H1 (cell line): ENCODE measurements at regions not wholly inside any gene's neighbourhood (a gene's known extent, or its start where the extent isn't known, plus 50 kb on each side); places are given as distances from the start of the nearest gene placed in this dataset.

Experiments
- CTCF ChIA-PET: fragments of 300-600 bp; sonication (Branson Sonifier 250); formaldehyde crosslinking; loops from one replicate; lab custom pipeline; 2021; ENCODE audit not compliant: partially characterized antibody; lab: Charles Lee
- POLR2A ChIA-PET: fragments of 300-600 bp; sonication (Branson Sonifier 250); formaldehyde crosslinking; loops from one replicate; lab custom pipeline; 2021; ENCODE audit warnings: inconsistent platforms; ENCODE audit not compliant: partially characterized antibody; lab: Charles Lee
- DNase-seq, 2 experiments: peaks; one replicate each; pipeline versions ENCODE4 v3.0.0 to v3.0.0-alpha.2; 2010 to 2022; ENCODE audit warnings: low spot score in 2 of 2, low read depth in 1 of 2, mixed read lengths in 1 of 2
- FAIRE-seq: peaks from 2 replicates; lab custom pipeline; 2011; peaks lifted over from hg19 to GRCh38; lab: Jason Lieb, UNC
- H2AFZ ChIP-seq: 2 replicates; pipeline ENCODE4 v1.8.1; 2012; ENCODE audit warnings: low read length, inconsistent platforms
- H2AK5ac ChIP-seq: 2 replicates; pipeline ENCODE4 v1.6.1; 2013; ENCODE audit warnings: low read depth, low read length
- H2BK120ac ChIP-seq: replicated peaks from 2 replicates; pipeline ENCODE3; 2013; ENCODE audit warnings: low read depth, low read length, inconsistent platforms
- H2BK12ac ChIP-seq: 2 replicates; pipeline ENCODE4 v1.6.1; 2013; ENCODE audit warnings: low read depth, low read length
- H2BK15ac ChIP-seq: 2 replicates; pipeline ENCODE4 v1.6.1; 2013; ENCODE audit warnings: low read length
- H2BK20ac ChIP-seq: 2 replicates; pipeline ENCODE4 v1.6.1; 2013; ENCODE audit warnings: low read length
- H2BK5ac ChIP-seq: 2 replicates; pipeline ENCODE4 v1.6.1; 2013; ENCODE audit warnings: low read depth, low read length
- H3K14ac ChIP-seq: 2 replicates; pipeline ENCODE4 v1.6.1; 2013; ENCODE audit warnings: inconsistent platforms; ENCODE audit not compliant: insufficient read length
- H3K18ac ChIP-seq: 2 replicates; pipeline ENCODE4 v1.6.1; 2013; ENCODE audit warnings: low read length; ENCODE audit errors: extremely low read depth
- H3K23ac ChIP-seq: 2 replicates; pipeline ENCODE4 v1.6.1; 2013; ENCODE audit warnings: inconsistent platforms; ENCODE audit not compliant: insufficient read length
- H3K23me2 ChIP-seq: 2 replicates; pipeline ENCODE4 v1.6.1; 2013; ENCODE audit warnings: low read depth, low read length
- H3K27ac ChIP-seq: 2 replicates; pipeline ENCODE4 v1.6.1; 2011; ENCODE audit warnings: low read depth, low read length, inconsistent platforms
- H3K27me3 ChIP-seq, 4 experiments: replicated peaks in 1 of 4; 1 replicate in 1 of 4; 2 replicates in 3 of 4; pipeline versions ENCODE4 v1.6.1 to v1.8.1; 2011 to 2013; ENCODE audit warnings: low read length in 3 of 4, mild to moderate bottlenecking in 3 of 4, inconsistent platforms in 2 of 4, mixed read lengths in 2 of 4, moderate library complexity in 1 of 4; ENCODE audit not compliant: control insufficient read depth in 3 of 4, insufficient read depth in 3 of 4; ENCODE audit errors: extremely low read depth in 1 of 4
- H3K36me3 ChIP-seq, 4 experiments: 2 replicates each; pipeline versions ENCODE4 v1.6.1 to v1.8.1; 2011 to 2013; ENCODE audit warnings: mild to moderate bottlenecking in 4 of 4, low read length in 3 of 4, moderate library complexity in 2 of 4, control low read depth in 1 of 4, inconsistent platforms in 1 of 4; ENCODE audit not compliant: insufficient read depth in 4 of 4, control insufficient read depth in 2 of 4
- H3K4ac ChIP-seq: replicated peaks from 2 replicates; pipeline ENCODE3; 2013; ENCODE audit warnings: low read length, low read depth, mixed read lengths, inconsistent platforms; ENCODE audit not compliant: insufficient read length
- H3K4me1 ChIP-seq, 4 experiments: replicated peaks in 1 of 4; 1 replicate in 1 of 4; 2 replicates in 3 of 4; pipeline versions ENCODE4 v1.6.1 to v1.8.1; 2011 to 2013; ENCODE audit warnings: low read length in 3 of 4, inconsistent platforms in 2 of 4, mixed read lengths in 1 of 4; ENCODE audit not compliant: insufficient read depth in 4 of 4, control insufficient read depth in 3 of 4
- H3K4me2 ChIP-seq, 2 experiments: 2 replicates each; pipeline versions ENCODE4 v1.6.1 to v1.8.1; 2011 to 2013; ENCODE audit warnings: low read depth in 2 of 2, low read length in 2 of 2, control low read depth in 1 of 2, inconsistent platforms in 1 of 2, mild to moderate bottlenecking in 1 of 2; ENCODE audit not compliant: insufficient read depth in 1 of 2
- H3K4me3 ChIP-seq, 4 experiments: fragments of 200-600, 300-600 bp in 1 of 4; sonication (generic), shearing (Covaris generic), sonication (Bioruptor Twin) in 1 of 4; 2 replicates each; pipeline versions ENCODE4 v1.5.1 to v1.8.1; 2011 to 2016; ENCODE audit warnings: low read length in 4 of 4, low read depth in 3 of 4, control low read depth in 2 of 4, inconsistent platforms in 2 of 4, mild to moderate bottlenecking in 2 of 4, mixed read lengths in 1 of 4, moderate library complexity in 1 of 4; ENCODE audit not compliant: insufficient read depth in 2 of 4; ENCODE audit errors: extremely low read depth in 1 of 4
- H3K56ac ChIP-seq: replicated peaks from 2 replicates; pipeline ENCODE3; 2013; ENCODE audit warnings: low read depth, mild to moderate bottlenecking, mixed read lengths, low read length, inconsistent platforms; ENCODE audit not compliant: insufficient read length
- H3K79me1 ChIP-seq: 2 replicates; pipeline ENCODE4 v1.6.1; 2013; ENCODE audit warnings: low read depth, low read length, control low read depth
- H3K79me2 ChIP-seq, 2 experiments: 2 replicates each; pipeline versions ENCODE4 v1.6.1 to v1.8.1; 2012 to 2013; ENCODE audit warnings: low read length in 2 of 2, mild to moderate bottlenecking in 2 of 2, inconsistent platforms in 1 of 2; ENCODE audit not compliant: insufficient read depth in 2 of 2, control insufficient read depth in 1 of 2
- H3K9ac ChIP-seq, 4 experiments: replicated peaks in 1 of 4; 1 replicate in 1 of 4; 2 replicates in 3 of 4; pipeline versions ENCODE4 v1.6.1 to v1.8.1; 2011 to 2013; ENCODE audit warnings: low read depth in 3 of 4, low read length in 3 of 4, control low read depth in 2 of 4, mild to moderate bottlenecking in 2 of 4, moderate library complexity in 2 of 4, inconsistent platforms in 1 of 4; ENCODE audit errors: extremely low read depth in 1 of 4
- H3K9me3 ChIP-seq, 2 experiments: 2 replicates each; pipeline versions ENCODE4 v1.6.1 to v1.8.1; 2012 to 2013; ENCODE audit warnings: mild to moderate bottlenecking in 2 of 2, moderate library complexity in 2 of 2, control low read depth in 1 of 2, inconsistent platforms in 1 of 2, low read depth in 1 of 2, low read length in 1 of 2, mixed read lengths in 1 of 2; ENCODE audit not compliant: insufficient read depth in 2 of 2
- H4K20me1 ChIP-seq, 2 experiments: replicated peaks in 1 of 2; 2 replicates each; pipeline versions ENCODE3 to v1.8.1; 2011 to 2013; ENCODE audit warnings: inconsistent platforms in 2 of 2, low read length in 2 of 2, mild to moderate bottlenecking in 1 of 2; ENCODE audit not compliant: insufficient read depth in 2 of 2, control insufficient read depth in 1 of 2
- H4K5ac ChIP-seq: 2 replicates; pipeline ENCODE4 v1.6.1; 2013; ENCODE audit warnings: low read length, low read depth, mixed read lengths, inconsistent platforms; ENCODE audit not compliant: insufficient read length
- H4K8ac ChIP-seq: 2 replicates; pipeline ENCODE4 v1.8.0; 2013; ENCODE audit warnings: mild to moderate bottlenecking, moderate library complexity, low read length, inconsistent platforms; ENCODE audit not compliant: insufficient read depth; ENCODE audit errors: extremely low read depth
- H4K91ac ChIP-seq: replicated peaks from 2 replicates; pipeline ENCODE3; 2013; ENCODE audit warnings: low read length, mixed read lengths, inconsistent platforms; ENCODE audit not compliant: insufficient read length
- CEBPB ChIP-seq: IDR thresholded peaks from 2 replicates; pipeline ENCODE4 v1.6.1; 2012; ENCODE audit warnings: low read depth, low read length
- E2F6 ChIP-seq: IDR thresholded peaks from 2 replicates; pipeline ENCODE4 v1.6.1; 2012; ENCODE audit warnings: inconsistent platforms
- GTF2F1 ChIP-seq: IDR thresholded peaks from 2 replicates; pipeline ENCODE4 v1.6.1; 2012; ENCODE audit warnings: low read depth, low read length, improper control_type of control experiment, borderline replicate concordance
- KDM1A ChIP-seq: fragments of 200-600, 300-600 bp; sonication (generic); IDR thresholded peaks from 2 replicates; pipeline ENCODE4 v1.7.1; 2016; ENCODE audit warnings: mild to moderate bottlenecking, low read length, borderline replicate concordance
- PHF8 ChIP-seq: fragments of 200-600 bp; sonication (generic); conservative IDR thresholded peaks from 2 replicates; pipeline ENCODE4 v1.7.1; 2012; ENCODE audit warnings: low read depth, mild to moderate bottlenecking, inconsistent platforms, low read length, moderate library complexity
- POLR2A ChIP-seq, 2 experiments: IDR thresholded peaks; 1 replicate in 1 of 2; 2 replicates in 1 of 2; pipeline ENCODE4 v1.6.1; 2011; ENCODE audit warnings: low read depth in 2 of 2, low read length in 2 of 2, mild to moderate bottlenecking in 2 of 2; ENCODE audit errors: control extremely low read depth in 1 of 2
- RAD21 ChIP-seq, 2 experiments: IDR thresholded peaks in 1 of 2; conservative IDR thresholded peaks in 1 of 2; 2 replicates each; pipeline ENCODE4 v1.6.1; 2011; ENCODE audit warnings: low read depth in 2 of 2, low read length in 2 of 2, improper control_type of control experiment in 1 of 2, inconsistent platforms in 1 of 2, mild to moderate bottlenecking in 1 of 2, moderate library complexity in 1 of 2
- RNF2 ChIP-seq: fragments of 200-900, 300-1000 bp; sonication (generic); IDR thresholded peaks from 2 replicates; pipeline ENCODE4 v1.7.1; 2016; ENCODE audit warnings: borderline replicate concordance, low read depth, mild to moderate bottlenecking, antibody characterized with exemption, low read length; ENCODE audit not compliant: poor library complexity, severe bottlenecking; ENCODE audit errors: missing control alignments
- SIX5 ChIP-seq: IDR thresholded peaks from 2 replicates; pipeline ENCODE4 v1.6.1; 2011; ENCODE audit warnings: mild to moderate bottlenecking, low read depth, low read length
- ZNF274 ChIP-seq: IDR thresholded peaks from 2 replicates; pipeline ENCODE4 v1.7.0; 2012; ENCODE audit warnings: low read length, borderline replicate concordance; ENCODE audit errors: extremely low read depth
- WGBS, 2 experiments: shearing (Covaris generic) in 1 of 2; methylation state at CpG; one replicate each; pipeline versions ENCODE4 v1.1.6 to v1.1.7; 2013 to 2015; ENCODE audit warnings: low lambda C conversion rate in 2 of 2, mixed read lengths in 2 of 2, inconsistent platforms in 1 of 2, low coverage in 1 of 2, missing lambda C conversion rate in 1 of 2; ENCODE audit not compliant: insufficient replicate concordance in 2 of 2, insufficient coverage in 1 of 2, insufficient read length in 1 of 2; ENCODE audit errors: extremely low coverage in 1 of 2, missing lambda C conversion rate in 1 of 2; 5-methylcytosine and 5-hydroxymethylcytosine counted together
- TF ChIP-seq, protein P1 (sequence below), 3 experiments: IDR thresholded peaks; 1 replicate in 2 of 3; 2 replicates in 1 of 3; pipeline versions ENCODE4 v1.5.1 to v1.6.1; 2011; ENCODE audit warnings: low read length in 3 of 3, mild to moderate bottlenecking in 3 of 3, inconsistent platforms in 2 of 3, low read depth in 1 of 3, moderate library complexity in 1 of 3; ENCODE audit not compliant: insufficient read depth in 1 of 3; ENCODE audit errors: control extremely low read depth in 1 of 3

- H2BK20ac ChIP-seq: no peak overlapping the region
- TF ChIP-seq RAD21 (IDR thresholded peaks at IDR 0.05 in 1 of 2, conservative IDR thresholded peaks at IDR 0.05 in 1 of 2; ENCODE audit: low read depth in 2 of 2, low read length in 2 of 2): no peak
- no peak for TF ChIP-seq RNF2
- no peak for TF ChIP-seq GTF2F1
- TF ChIP-seq, protein P1, sequence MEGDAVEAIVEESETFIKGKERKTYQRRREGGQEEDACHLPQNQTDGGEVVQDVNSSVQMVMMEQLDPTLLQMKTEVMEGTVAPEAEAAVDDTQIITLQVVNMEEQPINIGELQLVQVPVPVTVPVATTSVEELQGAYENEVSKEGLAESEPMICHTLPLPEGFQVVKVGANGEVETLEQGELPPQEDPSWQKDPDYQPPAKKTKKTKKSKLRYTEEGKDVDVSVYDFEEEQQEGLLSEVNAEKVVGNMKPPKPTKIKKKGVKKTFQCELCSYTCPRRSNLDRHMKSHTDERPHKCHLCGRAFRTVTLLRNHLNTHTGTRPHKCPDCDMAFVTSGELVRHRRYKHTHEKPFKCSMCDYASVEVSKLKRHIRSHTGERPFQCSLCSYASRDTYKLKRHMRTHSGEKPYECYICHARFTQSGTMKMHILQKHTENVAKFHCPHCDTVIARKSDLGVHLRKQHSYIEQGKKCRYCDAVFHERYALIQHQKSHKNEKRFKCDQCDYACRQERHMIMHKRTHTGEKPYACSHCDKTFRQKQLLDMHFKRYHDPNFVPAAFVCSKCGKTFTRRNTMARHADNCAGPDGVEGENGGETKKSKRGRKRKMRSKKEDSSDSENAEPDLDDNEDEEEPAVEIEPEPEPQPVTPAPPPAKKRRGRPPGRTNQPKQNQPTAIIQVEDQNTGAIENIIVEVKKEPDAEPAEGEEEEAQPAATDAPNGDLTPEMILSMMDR (IDR thresholded peaks at IDR 0.05; ENCODE audit: control extremely low read depth in 1 of 3, insufficient read depth in 1 of 3, low read depth in 1 of 3, low read length in 3 of 3): no peak
- TF ChIP-seq E2F6: no peak
- no peak for TF ChIP-seq PHF8
- TF ChIP-seq ZNF274: no peak
- TF ChIP-seq POLR2A (IDR thresholded peaks at IDR 0.05; ENCODE audit: control extremely low read depth in 1 of 2, low read depth in 2 of 2, low read length in 2 of 2): no peak
- TF ChIP-seq CEBPB: no peak
- TF ChIP-seq KDM1A: no peak
- TF ChIP-seq SIX5: no peak
- no peak overlapping the region for H2AFZ ChIP-seq
- no peak overlapping the region for H2AK5ac ChIP-seq
- ChIA-PET POLR2A (no interaction called here), CTCF (no interaction called here)
- H4K8ac ChIP-seq: no peak overlapping the region
- no peaks in the 10 kb centered on the region for H3K79me1 ChIP-seq
- peaks cover 0 to 1% (median 0%) of the 10 kb centered on the region in 4 experiments; a peak in 1 of 7 replicates for H3K27me3 ChIP-seq
- no peak overlapping the region for H3K18ac ChIP-seq
- no peak overlapping the region for H2BK120ac ChIP-seq
- H2BK5ac ChIP-seq: no peak overlapping the region
- H3K23ac ChIP-seq: no peak overlapping the region
- H3K79me2 ChIP-seq: no peaks in the 10 kb centered on the region
- H3K4me1 ChIP-seq: no peaks in the 10 kb centered on the region
- H3K9me3 ChIP-seq: no peaks in the 10 kb centered on the region
- WGBS, 2 experiments: 97% methylated on average over 3 of the region's 3 CpGs; no CpG with 5 or more reads in 1 of the 2 experiments
- no peak overlapping the region for H3K4me2 ChIP-seq
- FAIRE-seq: no peak
- no peak overlapping the region for H3K14ac ChIP-seq
- H2BK12ac ChIP-seq: no peak overlapping the region
- H3K4ac ChIP-seq: no peak overlapping the region
- H3K36me3 ChIP-seq: no peaks in the 10 kb centered on the region
- no peak overlapping the region for H3K4me3 ChIP-seq
- no peak overlapping the region for H3K27ac ChIP-seq
- H3K23me2 ChIP-seq: no peaks in the 10 kb centered on the region
- no peak overlapping the region for H3K56ac ChIP-seq
- no peak overlapping the region for H2BK15ac ChIP-seq
- no peaks in the 10 kb centered on the region for H4K20me1 ChIP-seq
- H3K9ac ChIP-seq: no peak overlapping the region
- H4K91ac ChIP-seq: no peak overlapping the region
- no peak for DNase-seq
- no peak overlapping the region for H4K5ac ChIP-seq
These were observed 529.9 kb upstream of the ROBO1 start for GRCh38 chr3:80297720-80298119.
